Peyer's patch (tissue), 4 donors: ENCODE measurements at regions not wholly inside any gene's neighbourhood (a gene's known extent, or its start where the extent isn't known, plus 50 kb on each side); places are given as distances from the start of the nearest gene placed in this dataset.

Experiments used
- POLR2A ChIP-seq, 2 donors: fragments of 450-650 bp; IDR thresholded peaks; one replicate each; pipeline ENCODE4 v1.5.1; 2017; ENCODE audit warnings: antibody characterized with exemption in 2 of 2, mild to moderate bottlenecking in 2 of 2, moderate library complexity in 2 of 2
- TF ChIP-seq, protein P1 (sequence below), 6 experiments: fragments of 450-650 bp in 4 of 6; fragments of 200-600 bp in 2 of 6; sonication (generic) in 1 of 6; IDR thresholded peaks; one replicate each; pipeline ENCODE4 v1.5.1; 2017 to 2019; ENCODE audit warnings: antibody characterized with exemption in 6 of 6, mild to moderate bottlenecking in 3 of 6, moderate library complexity in 1 of 6

DNA sequence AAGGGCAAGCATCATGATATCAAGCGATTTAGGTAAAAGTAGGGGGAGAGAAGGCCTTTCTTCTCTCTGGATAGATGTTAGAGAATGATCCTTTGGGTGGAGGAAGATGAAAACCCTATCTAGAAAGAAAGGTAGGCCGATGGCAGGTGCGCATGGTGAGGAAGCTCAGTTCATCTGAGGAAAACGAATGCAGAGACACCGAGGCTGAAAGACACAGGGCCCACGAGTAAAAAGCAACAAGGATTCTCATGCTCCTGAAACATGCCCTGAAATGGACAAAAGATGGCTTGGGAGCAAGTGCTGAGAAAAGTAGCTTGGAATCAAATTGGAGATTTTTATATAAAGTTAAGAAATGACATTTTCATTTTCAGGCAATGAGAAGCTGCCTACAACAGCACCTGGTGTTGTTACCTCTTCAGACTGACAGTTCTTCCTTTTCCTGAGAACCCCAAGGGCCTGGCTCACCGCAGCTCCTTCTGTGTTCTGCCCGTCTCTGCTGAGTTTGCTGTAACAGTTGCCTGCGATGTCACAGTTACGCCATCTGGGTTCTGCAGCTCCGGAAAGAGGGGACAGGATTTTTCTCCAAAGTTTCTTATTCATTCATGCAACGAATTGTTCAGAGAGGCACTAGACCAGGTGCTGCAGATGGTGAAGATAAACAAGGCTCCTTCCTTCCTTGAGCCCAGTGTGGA, 402.0 kb upstream of the KLF6 start:
- TF ChIP-seq, protein P1, sequence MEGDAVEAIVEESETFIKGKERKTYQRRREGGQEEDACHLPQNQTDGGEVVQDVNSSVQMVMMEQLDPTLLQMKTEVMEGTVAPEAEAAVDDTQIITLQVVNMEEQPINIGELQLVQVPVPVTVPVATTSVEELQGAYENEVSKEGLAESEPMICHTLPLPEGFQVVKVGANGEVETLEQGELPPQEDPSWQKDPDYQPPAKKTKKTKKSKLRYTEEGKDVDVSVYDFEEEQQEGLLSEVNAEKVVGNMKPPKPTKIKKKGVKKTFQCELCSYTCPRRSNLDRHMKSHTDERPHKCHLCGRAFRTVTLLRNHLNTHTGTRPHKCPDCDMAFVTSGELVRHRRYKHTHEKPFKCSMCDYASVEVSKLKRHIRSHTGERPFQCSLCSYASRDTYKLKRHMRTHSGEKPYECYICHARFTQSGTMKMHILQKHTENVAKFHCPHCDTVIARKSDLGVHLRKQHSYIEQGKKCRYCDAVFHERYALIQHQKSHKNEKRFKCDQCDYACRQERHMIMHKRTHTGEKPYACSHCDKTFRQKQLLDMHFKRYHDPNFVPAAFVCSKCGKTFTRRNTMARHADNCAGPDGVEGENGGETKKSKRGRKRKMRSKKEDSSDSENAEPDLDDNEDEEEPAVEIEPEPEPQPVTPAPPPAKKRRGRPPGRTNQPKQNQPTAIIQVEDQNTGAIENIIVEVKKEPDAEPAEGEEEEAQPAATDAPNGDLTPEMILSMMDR (IDR thresholded peaks at IDR 0.05) = no peak
- no peak for TF ChIP-seq POLR2A (IDR thresholded peaks at IDR 0.05)
